Omental fat pad (tissue), 3 donors: ENCODE measurements at regions not wholly inside any gene's neighbourhood (a gene's known extent, or its start where the extent isn't known, plus 50 kb on each side); places are given as distances from the start of the nearest gene placed in this dataset.

Experiments
- ATAC-seq: fragments of 150-250 bp; one replicate; pipeline ENCODE4 v1.9.1; 2016; ENCODE audit warnings: mild to moderate bottlenecking, moderate library complexity; ENCODE audit not compliant: low FRiP score
- DNase-seq: peaks from one replicate; pipeline ENCODE4 v3.0.0-alpha.2; 2019; ENCODE audit warnings: low spot score
- TF ChIP-seq, protein P1 (sequence below), 3 donors: fragments of 450-650 bp; IDR thresholded peaks; one replicate each; pipeline ENCODE4 v1.5.1; 2016 to 2017; ENCODE audit warnings: antibody characterized with exemption in 3 of 3, mild to moderate bottlenecking in 3 of 3, moderate library complexity in 2 of 3

DNA sequence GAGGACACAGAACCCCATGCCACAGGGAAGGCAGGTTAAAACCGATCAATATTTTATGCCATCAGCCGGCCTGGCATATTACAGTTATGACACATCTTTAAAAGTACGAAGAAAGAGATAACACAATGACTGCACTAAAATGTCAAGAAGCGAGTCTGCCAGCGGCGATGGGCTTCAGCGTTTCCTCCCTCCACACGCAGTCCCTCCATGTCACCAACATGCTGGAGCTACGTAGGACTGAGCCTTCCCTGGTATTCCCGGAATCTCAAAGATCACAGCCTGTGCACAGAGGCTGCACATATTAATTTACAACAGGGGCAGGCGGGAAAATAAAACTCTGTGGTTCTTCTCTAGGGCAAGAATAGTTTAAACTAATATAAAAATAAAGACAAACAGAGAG lies 257.7 kb downstream of the IRX1 start:
- ATAC-seq (no peak), DNase-seq (no peak)
- TF ChIP-seq, protein P1, sequence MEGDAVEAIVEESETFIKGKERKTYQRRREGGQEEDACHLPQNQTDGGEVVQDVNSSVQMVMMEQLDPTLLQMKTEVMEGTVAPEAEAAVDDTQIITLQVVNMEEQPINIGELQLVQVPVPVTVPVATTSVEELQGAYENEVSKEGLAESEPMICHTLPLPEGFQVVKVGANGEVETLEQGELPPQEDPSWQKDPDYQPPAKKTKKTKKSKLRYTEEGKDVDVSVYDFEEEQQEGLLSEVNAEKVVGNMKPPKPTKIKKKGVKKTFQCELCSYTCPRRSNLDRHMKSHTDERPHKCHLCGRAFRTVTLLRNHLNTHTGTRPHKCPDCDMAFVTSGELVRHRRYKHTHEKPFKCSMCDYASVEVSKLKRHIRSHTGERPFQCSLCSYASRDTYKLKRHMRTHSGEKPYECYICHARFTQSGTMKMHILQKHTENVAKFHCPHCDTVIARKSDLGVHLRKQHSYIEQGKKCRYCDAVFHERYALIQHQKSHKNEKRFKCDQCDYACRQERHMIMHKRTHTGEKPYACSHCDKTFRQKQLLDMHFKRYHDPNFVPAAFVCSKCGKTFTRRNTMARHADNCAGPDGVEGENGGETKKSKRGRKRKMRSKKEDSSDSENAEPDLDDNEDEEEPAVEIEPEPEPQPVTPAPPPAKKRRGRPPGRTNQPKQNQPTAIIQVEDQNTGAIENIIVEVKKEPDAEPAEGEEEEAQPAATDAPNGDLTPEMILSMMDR (IDR thresholded peaks at IDR 0.05): no peak

DNA sequence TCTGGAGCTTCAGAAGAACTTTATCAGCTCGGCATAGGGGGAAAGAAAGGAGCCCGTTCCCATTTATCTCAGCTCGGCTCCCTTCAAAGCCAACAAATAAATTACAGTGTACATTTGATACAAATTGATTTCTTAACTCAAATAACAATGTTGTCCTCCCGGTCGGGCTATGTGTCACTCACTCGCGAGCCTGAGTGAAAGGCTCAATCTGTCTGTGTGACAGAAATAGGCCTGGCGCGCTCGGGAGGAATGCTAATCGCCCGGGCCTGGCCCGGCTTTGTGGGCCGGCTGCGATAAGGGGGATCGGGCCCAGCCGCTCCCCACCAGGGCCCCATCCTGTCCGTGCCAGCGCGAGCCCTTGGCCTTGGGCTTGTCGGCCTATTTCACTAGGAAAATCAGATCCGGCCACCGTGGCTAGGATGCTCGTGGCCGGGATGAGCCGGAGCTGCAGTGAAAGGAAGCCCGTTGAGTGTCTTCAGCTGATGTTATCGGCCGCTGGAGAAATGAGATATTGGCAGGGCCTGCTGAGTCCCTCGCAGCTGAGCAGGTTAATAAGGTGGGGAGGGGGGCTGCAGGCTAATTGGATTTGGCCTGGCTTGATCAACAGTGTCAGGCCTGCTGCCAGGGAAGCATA lies 258.7 kb downstream of the IRX1 start:
- ATAC-seq (no peak), DNase-seq (no peak)
- TF ChIP-seq, protein P1 (IDR thresholded peaks at IDR 0.05): no peak

DNA sequence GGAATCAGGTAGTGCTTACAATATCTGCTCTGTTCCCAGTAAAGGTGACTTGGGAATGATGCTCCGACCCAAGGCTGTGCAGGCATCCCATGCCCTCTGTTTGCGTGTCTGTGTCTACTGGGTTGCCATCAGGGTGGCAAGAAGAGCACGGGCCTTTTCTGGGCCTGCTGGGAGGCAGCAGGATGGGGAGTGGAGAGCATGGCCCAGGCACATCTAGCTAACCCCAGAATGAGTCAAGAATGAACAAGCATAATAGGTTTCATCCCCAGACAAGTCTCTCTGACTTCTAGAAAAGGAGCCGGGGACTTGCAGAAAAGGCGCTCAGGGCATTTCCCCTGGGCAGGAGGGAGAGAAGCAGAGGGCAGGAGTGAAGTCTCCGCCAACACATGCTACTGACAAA lies 260.4 kb downstream of the IRX1 start:
- TF ChIP-seq, protein P1 (IDR thresholded peaks at IDR 0.05): no peak
- ATAC-seq: no peak
- DNase-seq: no peak

DNA sequence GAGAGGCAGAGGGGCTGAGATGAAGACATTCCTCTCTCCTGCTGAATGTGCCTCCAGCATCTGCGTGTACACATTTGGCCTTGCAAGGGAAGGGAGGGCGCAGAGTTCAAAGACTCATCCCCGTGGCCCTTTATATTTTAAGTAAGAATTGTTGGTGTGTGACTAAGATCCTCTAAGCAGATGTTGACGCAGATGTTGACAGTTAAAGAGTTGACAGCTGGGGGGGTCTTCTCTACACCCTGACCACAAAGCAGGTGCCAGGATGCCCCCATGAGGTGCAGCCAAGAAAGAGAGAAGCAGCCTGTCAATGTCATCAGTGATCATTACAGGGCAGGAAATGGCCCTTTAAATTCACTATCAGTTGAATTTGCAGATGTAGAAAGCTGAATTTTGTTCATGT lies 262.9 kb downstream of the IRX1 start:
- no peak for DNase-seq
- ATAC-seq: no peak
- TF ChIP-seq, protein P1 (IDR thresholded peaks at IDR 0.05): no peak

DNA sequence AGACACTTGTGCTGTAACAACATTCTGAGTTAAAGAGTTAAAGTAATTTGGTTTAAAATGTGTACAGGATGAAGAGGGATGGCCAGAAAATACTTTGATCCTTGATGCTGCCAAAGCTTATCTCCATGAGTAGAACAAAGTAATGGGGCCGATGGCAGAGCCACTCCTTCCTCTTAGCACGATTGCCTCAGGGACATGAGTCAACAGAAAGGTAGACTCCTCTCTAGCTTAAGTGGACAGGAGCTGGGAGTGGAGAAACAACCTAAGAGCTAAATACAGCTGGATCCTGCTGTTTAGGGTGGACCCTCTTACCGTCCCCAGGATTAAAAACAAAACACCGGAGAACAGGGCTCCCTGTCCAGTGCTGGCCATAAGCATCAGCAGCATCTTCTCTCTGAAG lies 267.3 kb downstream of the IRX1 start:
- ATAC-seq (no peak), DNase-seq (no peak)
- TF ChIP-seq, protein P1 (IDR thresholded peaks at IDR 0.05): no peak

DNA sequence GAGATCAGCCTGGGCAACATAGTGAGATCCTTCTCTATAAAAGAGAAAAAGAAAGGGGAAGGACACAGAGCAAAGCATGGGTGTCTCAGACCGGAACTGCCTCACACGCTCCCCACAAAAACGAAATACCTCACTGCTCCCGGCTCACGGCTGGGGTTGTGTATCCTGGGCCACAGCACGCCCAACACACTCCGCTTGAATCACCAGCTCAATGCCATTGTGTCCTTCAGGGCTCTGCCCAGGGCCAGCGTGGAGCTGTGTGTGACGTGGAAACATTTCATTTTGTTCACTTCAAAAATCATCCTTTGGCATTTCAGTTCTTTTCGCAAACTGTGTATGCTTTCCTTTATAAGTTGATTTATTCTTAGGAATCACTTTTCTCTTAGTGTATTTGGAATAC lies 279.5 kb downstream of the IRX1 start:
- ATAC-seq: no peak
- TF ChIP-seq, protein P1 (IDR thresholded peaks at IDR 0.05): no peak
- no peak for DNase-seq

DNA sequence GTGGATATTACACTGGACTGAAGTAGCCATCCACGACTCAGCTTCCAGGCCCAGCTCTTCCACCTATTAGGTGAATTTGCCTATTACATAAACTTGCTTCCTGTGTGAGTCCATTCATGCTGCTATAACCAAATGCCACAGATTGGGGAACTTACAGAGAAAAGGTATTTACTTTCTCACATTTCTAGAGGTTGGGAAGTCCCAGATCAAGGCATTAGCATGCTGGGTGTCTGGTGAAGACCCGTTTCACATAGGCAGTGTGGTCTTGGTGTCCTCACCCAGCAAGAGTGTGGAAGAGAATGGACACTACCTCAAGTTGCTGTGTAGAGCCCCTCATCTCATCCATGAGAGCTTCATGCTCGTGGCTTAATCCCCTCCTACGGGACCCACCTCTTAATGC lies 282.6 kb downstream of the IRX1 start:
- DNase-seq: no peak
- TF ChIP-seq, protein P1 (IDR thresholded peaks at IDR 0.05): no peak
- ATAC-seq: no peak
